Stimulated activated naive CD4-positive, alpha-beta T cell treated with Interleukin-2 at 50 U/mL for 16 hours (primary cell): ENCODE measurements at regions not wholly inside any gene's neighbourhood (a gene's known extent, or its start where the extent isn't known, plus 50 kb on each side); places are given as distances from the start of the nearest gene placed in this dataset.
"Not testable (repeated sequence)": the region's sequence is repeated elsewhere in the genome, so short reads cannot be mapped to it uniquely, and the experiment has no call there.

ENCODE experiments used
- DNase-seq: peaks from one replicate; lab custom pipeline; 2025; lab: John Stamatoyannopoulos, UW

DNA sequence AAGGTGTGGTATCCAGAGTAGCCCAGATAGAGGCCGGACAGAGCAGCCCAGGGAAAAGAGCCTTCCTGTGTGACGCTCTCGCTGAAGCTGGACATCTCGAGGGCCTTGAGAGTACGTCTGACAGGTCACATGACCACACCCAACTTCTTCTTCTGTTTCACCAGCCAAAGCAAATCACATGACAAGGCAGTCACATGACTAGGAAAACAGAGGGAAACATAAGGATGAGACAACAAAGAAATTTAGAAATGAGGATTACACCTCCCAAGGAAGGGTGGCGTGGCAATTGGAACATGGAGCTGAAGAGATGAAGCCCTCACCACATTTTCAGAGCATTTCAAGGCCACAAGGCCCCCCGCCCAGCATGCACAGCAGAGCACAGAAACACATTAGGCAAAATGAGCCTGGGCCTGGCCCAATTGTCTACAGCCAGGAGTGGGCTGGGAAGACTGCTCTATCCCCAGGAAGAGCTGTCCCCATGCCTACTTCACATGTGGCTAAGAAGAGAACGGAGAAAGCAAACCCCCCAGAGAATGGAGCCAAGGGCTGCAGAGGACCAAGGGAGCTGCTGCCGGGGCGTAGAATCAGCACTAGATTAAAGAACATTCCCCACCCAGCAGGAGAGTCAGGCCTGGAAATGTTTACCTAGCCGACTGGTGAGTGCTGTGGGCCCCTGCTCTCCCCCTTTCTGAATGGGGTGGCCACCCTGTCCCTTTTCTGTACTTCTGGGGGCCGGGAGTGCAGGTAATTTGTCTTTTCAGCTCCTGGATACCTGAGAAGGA, 305.1 kb downstream of the NPHP4 start:
- no peak for DNase-seq

DNA sequence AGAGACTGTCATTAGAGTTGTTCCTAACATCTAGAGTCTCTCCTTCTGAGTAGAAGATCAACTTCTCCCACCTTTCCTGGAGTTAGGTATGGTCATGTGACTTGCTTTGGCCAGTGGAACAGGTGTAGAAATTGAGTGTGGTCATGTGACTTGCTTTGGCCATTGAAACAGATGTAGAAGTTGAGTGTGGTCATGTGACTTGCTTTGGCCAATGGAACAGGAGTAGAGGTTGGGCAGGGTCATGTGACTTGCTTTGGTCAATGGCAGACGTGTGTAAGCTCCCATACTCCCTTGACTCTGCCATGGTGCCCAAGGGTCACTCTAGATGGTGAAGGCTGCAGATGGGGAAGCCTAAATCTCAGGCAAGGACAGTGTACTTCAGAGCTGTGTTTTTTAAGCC, 306.0 kb downstream of the NPHP4 start:
- no peak for DNase-seq

DNA sequence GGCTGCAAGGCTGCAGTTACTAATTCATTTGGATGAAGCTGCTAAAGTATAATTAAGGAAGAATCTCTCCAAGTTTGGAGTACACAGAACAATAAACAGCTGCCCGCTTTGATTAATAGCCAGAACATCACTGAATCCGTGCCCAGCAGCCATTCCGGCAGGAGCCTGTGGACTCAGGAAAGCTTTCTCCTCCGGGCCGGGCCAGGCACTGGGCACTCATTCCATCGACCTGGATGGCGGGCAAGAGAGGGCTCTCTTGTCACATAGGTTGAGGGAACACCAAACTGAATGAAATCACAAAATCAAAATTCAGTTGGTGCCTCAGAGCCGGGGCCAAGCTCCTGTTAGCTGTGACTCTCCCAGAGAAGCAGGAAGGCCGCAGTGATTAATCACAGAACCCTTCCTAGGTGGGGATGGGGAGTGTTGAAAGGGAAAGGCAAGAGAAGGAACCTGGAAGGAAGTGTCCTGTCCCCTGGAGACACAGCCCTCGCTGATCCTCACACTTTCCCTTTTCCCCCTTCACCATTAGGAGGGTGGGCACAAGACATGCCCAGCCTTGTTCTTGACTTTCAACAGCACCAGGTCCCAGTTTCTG, 306.7 kb downstream of the NPHP4 start:
- DNase-seq = no peak

DNA sequence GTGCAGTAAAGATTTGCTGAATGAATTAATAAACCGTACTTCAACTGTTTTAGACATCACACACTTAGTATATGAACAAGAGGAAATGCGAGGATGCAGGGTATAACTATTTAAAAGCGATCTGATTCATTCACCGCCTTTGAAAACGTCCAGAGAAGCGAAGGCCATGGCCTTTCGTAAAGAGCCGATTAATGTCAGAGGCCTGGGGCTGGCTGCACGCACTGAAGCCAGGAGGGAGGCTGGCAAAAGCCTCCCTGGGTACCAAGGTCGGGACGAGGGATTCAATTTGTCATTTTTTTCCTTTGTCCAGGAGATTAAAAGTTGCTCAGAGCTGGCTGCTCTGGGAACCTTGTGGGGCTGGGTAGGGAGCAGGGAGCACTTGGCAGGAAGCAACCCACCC, 307.4 kb downstream of the NPHP4 start:
- no peak for DNase-seq

DNA sequence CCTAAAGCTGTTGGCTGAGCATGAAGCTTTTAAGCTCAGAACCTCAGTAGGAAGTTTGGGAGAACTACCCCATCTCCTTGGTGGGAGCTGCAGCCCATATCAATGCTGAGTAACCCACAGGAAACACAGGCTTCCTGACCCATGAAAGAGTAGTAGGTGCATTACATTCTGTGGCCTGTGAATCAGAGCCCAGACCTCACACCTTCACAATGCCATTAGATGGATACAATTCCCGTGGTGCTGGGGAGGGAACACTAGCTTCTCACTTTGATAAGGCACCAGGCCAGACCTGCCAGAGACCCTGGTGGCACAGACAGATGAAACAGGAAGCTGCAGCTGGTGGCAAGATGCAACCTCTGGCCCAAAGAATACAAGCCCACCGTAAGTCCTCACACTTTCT, 308.8 kb downstream of the NPHP4 start:
- DNase-seq = no peak

DNA sequence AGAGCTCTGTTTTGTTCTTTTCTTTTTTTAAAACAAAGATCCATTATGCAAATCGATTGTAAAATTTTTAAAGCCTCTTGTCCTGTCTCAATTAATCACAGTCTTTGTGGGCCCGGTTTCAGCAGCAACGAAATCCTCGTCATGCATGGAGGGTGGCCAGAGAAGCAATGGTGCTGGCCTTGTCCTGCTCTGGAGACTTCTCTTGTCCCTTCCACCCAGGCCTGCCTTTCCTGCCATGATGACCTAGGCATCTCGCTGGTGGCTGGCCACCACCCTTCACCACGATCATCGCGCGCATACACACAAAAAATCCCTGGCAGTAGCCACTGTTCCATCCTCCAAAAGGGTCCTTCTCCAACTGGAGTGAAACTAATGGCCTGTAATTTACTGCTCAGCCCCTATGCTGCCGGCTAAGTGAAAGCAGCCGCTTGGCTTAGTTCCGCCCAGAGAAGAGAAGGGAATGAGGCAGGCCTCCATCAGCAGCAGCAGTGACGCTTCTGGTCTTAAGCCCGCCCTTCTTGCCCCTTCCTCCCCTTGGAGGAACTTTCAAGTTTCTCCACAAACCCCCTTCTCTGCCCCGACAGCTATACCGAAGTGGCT, 309.5 kb downstream of the NPHP4 start:
- no peak for DNase-seq

DNA sequence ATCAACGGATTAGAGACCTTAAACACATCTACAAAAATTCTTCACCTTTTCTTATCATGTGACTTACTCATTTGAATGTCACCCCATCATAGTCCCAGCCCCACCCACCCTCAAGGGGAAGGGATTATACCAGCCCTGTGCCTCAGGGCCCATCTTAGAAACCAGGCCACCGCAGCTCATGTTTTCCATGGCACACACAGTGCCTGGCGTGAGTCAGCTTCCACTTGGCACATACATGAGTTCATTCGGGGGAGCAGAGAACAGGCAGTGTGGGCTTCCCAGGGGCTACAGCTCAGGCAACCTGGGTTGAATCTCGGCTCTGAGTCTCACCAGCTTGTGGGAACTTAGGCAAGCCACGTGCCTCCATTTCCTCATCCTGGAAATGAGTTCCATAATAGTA, 310.6 kb downstream of the NPHP4 start:
- no peak for DNase-seq

DNA sequence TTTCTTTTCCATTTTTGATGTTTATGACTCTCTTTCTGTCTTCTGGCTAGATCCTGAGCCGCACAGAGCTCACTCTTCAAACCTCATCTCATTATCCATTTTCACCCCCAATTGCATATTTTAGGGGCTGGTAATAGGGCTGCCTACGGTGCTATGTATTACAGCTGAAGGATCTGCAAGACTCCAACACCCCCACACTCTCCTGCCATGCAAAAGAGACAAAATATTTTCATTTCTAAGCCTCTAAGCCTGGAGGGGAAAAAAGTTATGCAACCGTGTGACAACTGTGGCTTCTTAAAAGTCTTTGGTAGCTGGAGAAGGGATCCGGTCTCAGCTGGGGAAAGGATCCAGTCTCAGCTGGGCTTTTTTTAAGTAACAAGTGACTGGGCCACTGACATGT, 311.6 kb downstream of the NPHP4 start:
- DNase-seq = no peak

DNA sequence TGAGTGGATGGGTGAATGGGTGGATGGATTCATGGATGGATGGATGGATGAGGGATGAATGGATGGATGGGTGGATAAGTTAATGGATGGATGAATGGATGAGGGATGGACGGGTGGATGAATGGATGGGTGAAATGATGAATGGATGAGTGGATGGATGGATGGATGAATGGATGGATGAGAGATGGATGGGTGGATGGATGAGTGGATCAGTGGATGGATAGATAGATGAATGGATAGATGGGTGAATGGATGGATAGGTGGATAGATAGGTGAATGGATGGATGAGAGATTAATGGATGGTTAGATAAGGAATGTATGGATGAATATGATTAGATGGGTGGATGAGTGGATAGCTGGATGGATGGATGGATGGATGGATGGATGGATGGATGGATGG, 313.5 kb downstream of the NPHP4 start:
- DNase-seq = no peak

DNA sequence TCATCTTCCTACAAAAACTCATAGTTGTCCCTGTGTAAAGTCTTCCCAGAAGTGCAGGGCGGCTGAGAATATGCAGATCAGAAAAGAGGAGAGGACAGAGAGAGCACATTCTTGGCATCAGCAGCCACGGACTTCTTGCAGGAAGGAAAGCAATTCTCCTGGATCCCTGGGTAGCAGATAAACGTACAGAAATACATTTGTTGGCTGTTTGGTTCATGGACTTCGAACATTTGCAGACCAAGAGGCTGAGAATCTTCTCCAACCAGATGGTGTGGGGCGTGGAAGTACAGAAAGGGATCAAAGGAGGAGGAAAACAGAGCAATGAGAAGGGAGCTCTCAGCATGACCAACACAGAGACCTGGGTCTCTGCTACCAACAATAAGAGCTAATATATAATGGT, 319.9 kb downstream of the NPHP4 start:
- not testable (repeated sequence) for DNase-seq

DNA sequence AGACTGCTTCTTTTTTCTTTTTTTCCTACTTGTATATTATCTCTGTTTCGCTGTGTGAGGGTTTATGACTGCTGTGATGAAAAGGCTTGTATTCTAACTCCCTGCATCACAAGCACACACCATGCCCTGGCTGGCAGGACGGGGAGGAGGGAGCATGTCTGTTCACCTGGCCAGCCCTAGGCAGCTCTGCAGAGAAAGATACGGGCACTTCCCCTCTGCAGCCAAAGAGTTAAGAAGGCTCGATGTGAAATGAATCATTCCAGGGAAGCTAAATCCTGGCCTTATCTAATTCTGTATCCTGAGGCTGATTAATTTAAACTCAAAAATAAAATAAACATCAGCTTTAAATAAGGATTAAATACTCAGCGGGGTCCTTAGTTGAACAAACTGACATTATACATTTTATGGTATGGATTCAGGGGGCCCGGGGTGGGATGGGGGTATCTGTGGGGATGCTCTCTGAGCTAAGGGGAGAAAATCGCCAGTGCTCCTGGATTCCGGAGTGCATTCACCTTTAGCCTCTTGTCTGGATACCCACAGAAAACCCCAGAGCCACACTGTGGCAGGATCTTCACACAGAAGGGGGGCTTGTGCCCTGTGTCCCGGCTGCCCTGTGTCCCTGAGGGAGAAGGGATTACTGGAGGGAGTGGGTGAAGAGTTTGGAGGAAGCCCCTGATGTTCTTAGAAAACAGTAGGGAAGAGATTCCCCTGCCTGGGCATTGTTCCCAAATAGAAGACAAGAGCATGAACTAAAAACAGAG, 321.5 kb downstream of the NPHP4 start:
- no peak for DNase-seq

DNA sequence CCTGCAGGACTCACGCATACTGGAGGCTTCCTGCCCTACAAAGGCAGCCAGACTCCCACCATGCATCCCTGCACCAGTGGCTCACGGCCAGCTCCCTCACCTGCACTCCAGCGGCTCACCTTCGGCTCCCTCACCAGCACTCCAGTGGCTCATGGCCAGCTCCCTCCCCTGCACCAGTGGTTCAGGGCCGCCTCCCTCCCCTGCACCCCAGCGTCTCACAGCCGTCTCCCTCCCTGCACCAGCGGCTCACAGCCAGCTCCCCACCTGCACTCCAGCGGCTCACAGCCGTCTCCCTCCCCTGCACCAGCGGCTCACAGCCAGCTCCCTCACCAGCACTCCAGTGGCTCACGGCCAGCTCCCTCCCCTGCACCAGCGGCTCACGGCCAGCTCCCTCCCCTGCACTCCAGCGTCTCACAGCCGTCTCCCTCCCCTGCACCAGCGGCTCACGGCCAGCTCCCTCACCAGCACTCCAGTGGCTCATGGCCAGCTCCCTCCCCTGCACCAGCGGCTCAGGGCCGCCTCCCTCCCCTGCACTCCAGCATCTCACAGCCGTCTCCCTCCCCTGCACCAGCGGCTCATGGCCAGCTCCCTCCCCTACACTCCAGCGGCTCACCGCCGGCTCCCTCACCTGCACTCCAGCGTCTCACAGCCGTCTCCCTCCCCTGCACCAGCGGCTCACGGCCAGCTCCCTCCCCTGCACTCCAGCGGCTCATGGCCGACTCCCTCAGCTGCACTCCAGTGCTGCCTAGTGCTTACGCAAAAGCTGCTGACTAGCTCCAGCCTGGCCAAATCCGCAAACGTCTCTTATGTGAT, 324.5 kb downstream of the NPHP4 start:
- DNase-seq = no peak

DNA sequence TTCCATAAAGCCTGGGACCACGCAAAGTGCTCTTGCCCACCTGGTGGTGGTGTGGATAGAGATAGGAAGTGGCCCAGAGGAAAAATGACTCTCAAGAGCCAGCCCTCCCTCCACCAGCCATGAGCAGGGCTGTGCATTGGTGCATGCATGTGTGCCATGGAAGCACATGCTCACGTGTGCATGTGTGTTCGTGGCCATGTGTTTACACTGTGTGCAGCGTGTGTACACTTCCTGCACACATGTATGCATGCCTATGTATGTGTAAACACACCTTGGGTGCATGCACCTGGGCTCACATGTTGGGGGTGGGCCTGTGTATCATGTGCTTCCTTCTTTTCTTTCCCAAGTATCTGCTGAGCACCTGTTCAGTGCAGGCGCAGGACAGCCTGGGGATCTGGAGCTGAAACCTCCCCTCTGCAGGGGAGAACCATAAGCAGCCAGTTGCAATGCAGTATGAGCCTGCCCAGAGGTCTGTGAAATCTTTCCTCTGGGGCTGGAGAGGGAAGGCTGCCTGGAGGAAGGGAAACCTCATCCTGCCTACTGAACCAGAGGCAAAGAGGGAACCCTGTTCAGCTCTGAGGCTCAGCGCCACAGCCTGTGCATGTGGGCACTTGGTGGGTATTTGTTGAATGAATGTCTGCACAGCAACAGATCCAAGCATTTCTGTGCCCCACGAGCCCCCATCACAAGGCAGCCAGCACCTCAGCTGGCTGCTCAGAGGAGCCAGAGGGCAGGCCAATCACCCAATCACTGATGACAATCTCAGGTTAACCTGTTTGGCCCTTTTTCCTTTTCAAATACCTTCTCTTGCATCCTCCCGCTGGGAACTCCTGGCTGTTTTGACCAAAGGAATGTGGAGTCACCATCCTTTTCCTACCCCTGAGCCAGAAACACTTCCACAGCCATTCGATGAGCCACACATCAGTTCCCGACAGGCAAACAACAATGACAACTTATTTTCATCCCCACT, 327.0 kb downstream of the NPHP4 start:
- DNase-seq = no peak

DNA sequence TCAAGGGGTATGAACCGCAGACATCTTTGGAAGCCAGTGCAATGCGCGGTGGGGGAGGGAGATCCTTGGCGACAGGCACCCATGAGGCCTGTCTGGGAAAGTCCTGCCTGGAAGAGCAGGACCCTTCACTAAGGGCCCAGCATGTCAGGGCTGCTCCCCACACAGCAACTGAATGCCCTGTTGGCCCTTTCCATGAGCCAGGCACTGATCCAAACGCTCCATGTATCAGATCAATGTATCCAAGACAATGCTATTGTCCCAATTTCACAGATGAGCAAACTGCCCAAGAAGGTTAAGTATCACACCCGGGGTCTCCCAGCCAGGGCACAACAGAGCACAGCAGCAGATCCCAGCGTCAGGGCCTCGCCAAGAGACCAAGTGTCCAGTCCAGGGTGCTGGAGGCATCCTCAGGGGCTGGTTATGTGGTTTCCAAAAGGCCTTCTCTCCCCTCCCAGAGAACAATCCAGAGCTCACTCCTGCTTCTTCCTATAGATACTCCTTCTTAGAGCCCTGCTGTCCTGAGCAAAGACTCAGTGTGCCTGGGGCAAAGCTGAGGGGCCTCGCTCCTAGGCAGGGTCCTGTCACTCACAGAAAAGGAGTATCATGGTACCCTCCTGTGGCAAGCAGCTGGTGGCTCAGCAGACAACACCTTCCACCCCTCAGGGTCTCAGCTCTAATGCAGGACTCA, 328.0 kb downstream of the NPHP4 start:
- no peak for DNase-seq

DNA sequence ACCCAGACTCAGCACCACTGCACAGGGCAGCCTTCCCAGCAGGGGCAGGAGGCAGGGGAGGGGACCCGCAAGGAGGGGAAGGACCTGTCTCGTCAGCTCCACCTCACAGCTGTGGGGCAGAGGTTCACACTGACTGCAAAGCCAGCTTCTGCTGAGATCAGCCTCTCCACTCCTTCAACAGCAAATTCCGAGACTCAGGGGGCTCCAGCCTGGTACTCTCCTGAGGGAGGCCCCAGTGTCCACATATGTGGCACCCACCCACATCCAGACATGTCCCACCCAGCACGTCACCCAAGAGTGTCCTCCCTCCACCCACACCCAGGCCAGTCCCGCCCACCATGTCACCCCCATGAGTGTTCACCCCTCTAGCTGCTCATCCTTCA, 329.5 kb downstream of the NPHP4 start:
- DNase-seq = no peak

DNA sequence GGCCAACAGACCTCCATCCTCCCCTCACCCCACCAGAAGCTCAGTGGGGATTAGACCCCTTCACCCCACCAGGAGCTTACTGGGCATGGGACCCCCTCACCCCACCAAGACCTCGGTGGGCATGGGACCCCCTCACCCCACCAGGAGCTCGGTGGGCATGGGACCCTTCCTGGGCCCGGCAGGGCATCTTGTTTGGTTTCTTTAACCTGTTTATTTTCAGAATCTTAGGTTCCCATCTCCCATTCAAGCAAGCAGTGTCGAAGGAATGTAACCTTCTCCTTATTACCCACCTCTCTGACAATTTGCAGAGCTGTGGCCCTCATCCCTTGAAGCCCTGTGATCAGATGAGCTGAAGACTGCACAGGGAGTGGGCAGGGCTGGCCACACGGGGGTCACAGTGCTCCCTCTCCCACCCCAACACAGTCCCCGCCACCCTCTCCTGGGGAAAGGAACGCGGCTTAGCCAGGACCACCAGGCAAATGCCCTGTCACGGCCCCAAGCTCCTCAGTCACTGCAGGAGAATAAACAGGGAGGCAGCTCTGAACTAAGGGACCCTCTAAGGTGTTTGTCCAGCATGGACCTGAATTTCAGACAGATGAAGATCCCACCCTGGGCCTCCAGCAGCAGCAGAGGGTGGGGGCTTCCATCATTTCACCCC, 330.0 kb downstream of the NPHP4 start:
- DNase-seq = no peak

DNA sequence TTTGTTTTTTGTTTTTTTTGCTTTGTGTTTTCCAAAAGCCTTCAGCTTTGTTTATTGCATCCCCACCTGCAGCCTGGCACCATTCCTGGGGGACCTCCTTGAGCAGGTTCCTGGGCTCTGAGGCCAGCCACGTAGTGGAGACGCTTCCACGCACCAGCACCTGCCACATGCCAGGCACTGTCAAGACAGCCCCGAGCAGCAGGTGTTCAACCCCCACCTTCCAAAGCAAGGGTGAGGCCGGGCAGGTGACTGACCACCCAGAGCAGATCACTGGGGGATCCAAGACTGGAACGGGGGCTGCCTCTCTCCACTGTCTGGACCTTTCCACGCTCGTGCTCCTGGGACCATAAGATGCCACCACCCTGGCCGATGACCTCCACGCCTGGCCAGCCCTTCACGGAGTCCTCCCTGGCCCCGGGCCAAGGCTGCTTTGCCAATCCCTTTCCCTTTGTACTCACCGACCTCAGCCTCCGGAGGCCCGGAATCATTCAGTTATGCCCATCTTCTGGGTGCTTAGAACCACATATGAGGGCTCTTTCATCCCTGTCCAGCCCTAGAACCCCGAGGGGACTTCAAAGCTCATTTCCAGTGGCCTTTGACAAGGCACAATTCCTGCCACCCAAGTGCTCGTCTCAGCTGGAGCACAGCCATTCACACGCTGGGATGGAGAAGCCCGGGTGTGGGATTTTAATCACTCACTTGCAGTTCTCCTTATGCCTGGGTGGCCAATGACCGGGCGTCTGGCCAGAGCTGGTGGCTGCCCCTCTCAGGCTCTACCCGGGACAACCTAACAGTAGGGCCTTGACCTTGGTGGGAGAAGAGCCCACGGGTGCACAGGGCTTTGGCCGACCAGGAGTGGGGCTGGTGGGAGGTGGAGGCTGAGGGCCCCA, 330.8 kb downstream of the NPHP4 start:
- DNase-seq = no peak

DNA sequence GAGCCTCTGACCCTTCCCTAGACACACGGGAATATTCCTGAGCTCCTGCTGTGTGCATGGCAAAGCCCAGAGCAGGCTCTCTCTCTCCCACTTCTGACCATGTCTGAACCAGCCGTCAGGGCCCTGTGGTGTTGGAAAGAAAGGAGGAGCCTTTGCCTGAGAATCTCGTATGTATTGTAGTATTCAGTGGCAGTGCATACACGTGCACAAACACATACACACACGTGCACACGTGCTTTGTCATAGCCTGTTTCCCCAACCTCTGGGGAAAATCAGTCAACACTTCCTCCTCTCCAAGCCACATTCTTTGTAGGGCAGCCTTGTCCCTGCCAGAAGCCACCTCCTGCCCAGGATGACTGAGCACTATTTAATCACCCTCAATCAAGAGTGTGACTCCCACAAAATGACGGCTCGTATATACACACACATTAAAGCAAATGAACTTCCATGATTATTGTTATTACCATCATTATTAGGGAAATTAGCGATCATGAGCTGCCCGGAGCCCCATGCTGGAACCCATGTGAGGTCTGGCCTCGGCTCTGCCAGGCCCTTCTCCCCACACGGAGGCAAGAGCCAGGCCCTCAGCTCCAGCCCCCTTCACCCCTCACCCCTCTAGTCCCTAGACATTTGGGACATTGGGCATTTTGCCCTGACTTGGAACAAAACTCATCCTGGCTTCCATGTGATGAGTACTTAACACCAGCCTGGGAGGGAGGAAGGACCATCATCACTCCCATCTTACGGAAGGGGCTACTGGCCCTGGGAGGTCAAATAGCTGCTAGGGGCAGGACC, 331.9 kb downstream of the NPHP4 start:
- DNase-seq = no peak
